ENCODE measurements at regions not wholly inside any gene's neighbourhood (a gene's known extent, or its start where the extent isn't known, plus 50 kb on each side); places are given as distances from the start of the nearest gene placed in this dataset.

DNA sequence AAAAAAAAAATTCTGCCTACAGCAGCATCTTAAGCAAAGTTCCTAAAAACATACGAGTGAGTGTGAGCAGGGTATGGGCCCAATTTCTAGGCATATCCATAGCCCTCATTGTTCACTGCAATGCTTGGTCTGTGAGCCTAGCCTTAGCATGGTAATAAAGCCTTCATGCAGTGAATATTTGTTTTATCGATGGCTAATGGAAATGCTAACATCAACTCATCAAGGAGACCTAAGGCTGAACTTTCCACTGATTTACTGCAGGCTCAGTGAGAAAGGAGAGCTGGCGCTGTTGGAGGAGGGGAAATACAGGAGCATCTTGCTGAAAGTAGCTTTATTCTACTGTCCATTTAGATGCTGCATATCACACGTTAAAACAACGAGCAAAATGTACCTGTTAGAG lies 139.6 kb upstream of the DTNBP1 start:
- H3K4me3 ChIP-seq (ENCODE audit: low read depth, low read length): no peak overlapping the region
- no peak for DNase-seq (ENCODE audit: low read depth)
- no peak for TF ChIP-seq CTCF (IDR thresholded peaks at IDR 0.05; ENCODE audit: insufficient read depth, low read length)

GRCh38 chr6:15801912-15802311 lies 139.1 kb upstream of the DTNBP1 start:
- TF ChIP-seq CTCF (IDR thresholded peaks at IDR 0.05; ENCODE audit: insufficient read depth, low read length): no peak
- no peak overlapping the region for H3K4me3 ChIP-seq (ENCODE audit: low read depth, low read length)
- DNase-seq (ENCODE audit: low read depth): no peak

GRCh38 chr6:15800841-15801617 lies 138.2 kb upstream of the DTNBP1 start:
- H3K4me3 ChIP-seq (ENCODE audit: low read depth, low read length): no peak overlapping the region
- DNase-seq (ENCODE audit: low read depth): no peak
- no peak for TF ChIP-seq CTCF (IDR thresholded peaks at IDR 0.05; ENCODE audit: insufficient read depth, low read length)

- no peak for DNase-seq (ENCODE audit: low read depth)
- no peak for TF ChIP-seq CTCF (IDR thresholded peaks at IDR 0.05; ENCODE audit: insufficient read depth, low read length)
- no peak overlapping the region for H3K4me3 ChIP-seq (ENCODE audit: low read depth, low read length)
Observed at GRCh38 chr6:15798533-15799255, 135.9 kb upstream of the DTNBP1 start.

- no peak for TF ChIP-seq CTCF (IDR thresholded peaks at IDR 0.05; ENCODE audit: insufficient read depth, low read length)
- no peak overlapping the region for H3K4me3 ChIP-seq (ENCODE audit: low read depth, low read length)
- DNase-seq (ENCODE audit: low read depth): no peak
Observed at GRCh38 chr6:15796844-15797243, 134.0 kb upstream of the DTNBP1 start.

- no peak for DNase-seq (ENCODE audit: low read depth)
- no peak overlapping the region for H3K4me3 ChIP-seq (ENCODE audit: low read depth, low read length)
- no peak for TF ChIP-seq CTCF (IDR thresholded peaks at IDR 0.05; ENCODE audit: insufficient read depth, low read length)
Observed at GRCh38 chr6:15796130-15796771, 133.4 kb upstream of the DTNBP1 start.

Measured in fibroblast of the aortic adventitia (primary cell).